H54 (cell line): ENCODE measurements at regions not wholly inside any gene's neighbourhood (a gene's known extent, or its start where the extent isn't known, plus 50 kb on each side); places are given as distances from the start of the nearest gene placed in this dataset.

Experiments used
- DNase-seq: peaks from one replicate; pipeline ENCODE4 v3.0.0; 2011; ENCODE audit warnings: low spot score, mixed read lengths; ENCODE audit not compliant: insufficient read length
- FAIRE-seq: peaks from 3 replicates; lab custom pipeline; 2011; peaks lifted over from hg19 to GRCh38; lab: Jason Lieb, UNC
- POLR2A ChIP-seq: IDR thresholded peaks from 2 replicates; pipeline ENCODE4 v1.6.1; 2011; ENCODE audit warnings: low read depth, mild to moderate bottlenecking, low read length

- FAIRE-seq = no peak
- DNase-seq = no peak
- TF ChIP-seq POLR2A = no peak
These were observed 53.3 kb upstream of the TRIB2 start for GRCh38 chr2:12663306-12664037.

GRCh38 chr2:12665334-12665733 lies 51.4 kb upstream of the TRIB2 start:
- no peak for TF ChIP-seq POLR2A
- DNase-seq (no peak), FAIRE-seq (no peak)

DNA sequence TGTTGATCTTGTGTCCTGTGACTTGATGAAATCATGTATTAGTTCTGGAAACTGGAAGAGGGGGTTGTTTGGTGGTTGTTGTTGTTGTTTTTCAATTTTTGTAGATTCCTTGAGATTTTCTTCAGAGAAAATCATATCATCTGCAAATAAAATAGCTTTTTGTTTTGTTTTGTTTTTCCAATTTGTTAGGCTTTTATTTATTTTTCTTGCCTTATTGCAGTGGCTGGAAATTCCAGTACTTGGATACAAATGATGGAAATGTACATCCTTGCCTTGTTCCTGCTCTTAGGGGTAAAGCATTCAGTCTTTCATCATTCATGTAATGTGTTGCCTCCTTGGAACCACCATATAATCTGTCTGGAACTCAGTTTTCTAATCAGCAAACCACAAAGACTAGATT lies 50.3 kb upstream of the TRIB2 start:
- DNase-seq (no peak), FAIRE-seq (no peak)
- TF ChIP-seq POLR2A = no peak
